OCI-LY7 (cell line): ENCODE measurements at regions not wholly inside any gene's neighbourhood (a gene's known extent, or its start where the extent isn't known, plus 50 kb on each side); places are given as distances from the start of the nearest gene placed in this dataset.

Experiments used
- EZH2phosphoT487 ChIP-seq: fragments of 200-600 bp; sonication (generic); IDR thresholded peaks from 2 replicates; pipeline ENCODE4 v1.6.1; 2018; ENCODE audit warnings: low read depth, borderline replicate concordance, mild to moderate bottlenecking, mixed run types, antibody characterized with exemption, low read length, moderate library complexity, mixed read lengths
- TF ChIP-seq, protein P1 (sequence below): fragments of 200-600 bp; sonication (generic); conservative IDR thresholded peaks from 2 replicates; pipeline ENCODE4 v1.5.1; 2014; ENCODE audit warnings: mild to moderate bottlenecking, antibody characterized with exemption, low read length, moderate library complexity, mixed read lengths

DNA sequence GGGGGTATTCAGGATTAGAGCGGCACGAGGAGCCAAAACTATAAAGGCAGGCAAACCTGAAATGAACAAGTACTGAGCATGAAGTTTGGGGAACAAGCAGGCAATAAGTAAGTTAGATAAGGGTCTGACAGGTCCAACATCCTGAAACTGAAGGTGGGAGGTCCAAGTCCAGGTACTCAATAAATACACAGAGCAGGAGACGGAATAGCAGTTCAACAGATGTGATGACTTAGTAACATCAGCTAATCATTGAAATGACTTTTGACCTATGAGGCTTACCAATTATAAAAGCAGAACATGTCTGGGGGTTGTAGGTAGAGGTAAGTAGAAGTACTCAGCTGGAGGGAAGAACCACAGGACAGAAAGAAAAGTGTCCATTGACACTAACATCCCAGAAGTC is 132.8 kb upstream of the PDZRN3 start:
- TF ChIP-seq, protein P1, sequence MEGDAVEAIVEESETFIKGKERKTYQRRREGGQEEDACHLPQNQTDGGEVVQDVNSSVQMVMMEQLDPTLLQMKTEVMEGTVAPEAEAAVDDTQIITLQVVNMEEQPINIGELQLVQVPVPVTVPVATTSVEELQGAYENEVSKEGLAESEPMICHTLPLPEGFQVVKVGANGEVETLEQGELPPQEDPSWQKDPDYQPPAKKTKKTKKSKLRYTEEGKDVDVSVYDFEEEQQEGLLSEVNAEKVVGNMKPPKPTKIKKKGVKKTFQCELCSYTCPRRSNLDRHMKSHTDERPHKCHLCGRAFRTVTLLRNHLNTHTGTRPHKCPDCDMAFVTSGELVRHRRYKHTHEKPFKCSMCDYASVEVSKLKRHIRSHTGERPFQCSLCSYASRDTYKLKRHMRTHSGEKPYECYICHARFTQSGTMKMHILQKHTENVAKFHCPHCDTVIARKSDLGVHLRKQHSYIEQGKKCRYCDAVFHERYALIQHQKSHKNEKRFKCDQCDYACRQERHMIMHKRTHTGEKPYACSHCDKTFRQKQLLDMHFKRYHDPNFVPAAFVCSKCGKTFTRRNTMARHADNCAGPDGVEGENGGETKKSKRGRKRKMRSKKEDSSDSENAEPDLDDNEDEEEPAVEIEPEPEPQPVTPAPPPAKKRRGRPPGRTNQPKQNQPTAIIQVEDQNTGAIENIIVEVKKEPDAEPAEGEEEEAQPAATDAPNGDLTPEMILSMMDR, result no peak
- no peak for TF ChIP-seq EZH2phosphoT487
